K562 (cell line): ENCODE measurements at regions not wholly inside any gene's neighbourhood (a gene's known extent, or its start where the extent isn't known, plus 50 kb on each side); places are given as distances from the start of the nearest gene placed in this dataset.

Experiments
- MCM5 ChIP-seq: fragments of 450-650 bp; IDR thresholded peaks from 2 replicates; pipeline ENCODE4 v1.6.1; 2016; ENCODE audit warnings: low read depth
- ZNF239 ChIP-seq: fragments of 250-450 bp; sonication (Bioruptor Pico); IDR thresholded peaks from 2 replicates; pipeline ENCODE4 v1.4.0; 2020; ENCODE audit warnings: mild to moderate bottlenecking
- TF ChIP-seq, protein P1 (sequence below): sonication (generic); formaldehyde crosslinking; IDR thresholded peaks from 2 replicates; pipeline ENCODE4 v1.8.0; 2022; ENCODE audit warnings: mild to moderate bottlenecking, missing genetic modification reagents
- TF ChIP-seq, protein P2 (sequence below): IDR thresholded peaks from 2 replicates; pipeline ENCODE4 v1.6.1; 2011; ENCODE audit warnings: borderline replicate concordance, low read depth, mild to moderate bottlenecking, moderate library complexity, low read length; ENCODE audit not compliant: insufficient read depth, poor library complexity, severe bottlenecking
- TF ChIP-seq, protein P3 (sequence below): fragments of 450-650 bp; IDR thresholded peaks from 2 replicates; pipeline ENCODE4 v1.7.0; 2016; ENCODE audit warnings: borderline replicate concordance
- TF ChIP-seq, protein P4 (sequence below): sonication (generic); formaldehyde crosslinking; IDR thresholded peaks from 2 replicates; pipeline ENCODE4 v1.9.0; 2022; ENCODE audit warnings: mild to moderate bottlenecking, missing genetic modification reagents

DNA sequence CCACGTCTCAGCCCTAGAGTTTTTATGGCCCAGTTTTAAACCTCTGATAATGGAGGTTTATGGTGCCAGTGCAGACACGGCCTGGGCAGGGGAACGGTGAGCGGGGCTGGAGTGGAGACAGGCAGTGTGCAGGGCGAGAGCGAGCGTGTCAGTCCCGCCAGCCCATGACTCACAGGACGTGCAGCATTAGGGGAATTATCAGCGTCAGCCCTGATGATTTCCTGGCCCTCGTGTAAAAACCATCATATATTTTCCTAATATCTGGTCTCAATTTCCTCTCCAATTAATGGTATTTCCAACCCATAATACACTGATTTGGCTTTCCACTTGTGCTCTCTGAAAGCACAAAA lies 104.6 kb upstream of the VSTM2B start (continued):
- TF ChIP-seq, protein P1, sequence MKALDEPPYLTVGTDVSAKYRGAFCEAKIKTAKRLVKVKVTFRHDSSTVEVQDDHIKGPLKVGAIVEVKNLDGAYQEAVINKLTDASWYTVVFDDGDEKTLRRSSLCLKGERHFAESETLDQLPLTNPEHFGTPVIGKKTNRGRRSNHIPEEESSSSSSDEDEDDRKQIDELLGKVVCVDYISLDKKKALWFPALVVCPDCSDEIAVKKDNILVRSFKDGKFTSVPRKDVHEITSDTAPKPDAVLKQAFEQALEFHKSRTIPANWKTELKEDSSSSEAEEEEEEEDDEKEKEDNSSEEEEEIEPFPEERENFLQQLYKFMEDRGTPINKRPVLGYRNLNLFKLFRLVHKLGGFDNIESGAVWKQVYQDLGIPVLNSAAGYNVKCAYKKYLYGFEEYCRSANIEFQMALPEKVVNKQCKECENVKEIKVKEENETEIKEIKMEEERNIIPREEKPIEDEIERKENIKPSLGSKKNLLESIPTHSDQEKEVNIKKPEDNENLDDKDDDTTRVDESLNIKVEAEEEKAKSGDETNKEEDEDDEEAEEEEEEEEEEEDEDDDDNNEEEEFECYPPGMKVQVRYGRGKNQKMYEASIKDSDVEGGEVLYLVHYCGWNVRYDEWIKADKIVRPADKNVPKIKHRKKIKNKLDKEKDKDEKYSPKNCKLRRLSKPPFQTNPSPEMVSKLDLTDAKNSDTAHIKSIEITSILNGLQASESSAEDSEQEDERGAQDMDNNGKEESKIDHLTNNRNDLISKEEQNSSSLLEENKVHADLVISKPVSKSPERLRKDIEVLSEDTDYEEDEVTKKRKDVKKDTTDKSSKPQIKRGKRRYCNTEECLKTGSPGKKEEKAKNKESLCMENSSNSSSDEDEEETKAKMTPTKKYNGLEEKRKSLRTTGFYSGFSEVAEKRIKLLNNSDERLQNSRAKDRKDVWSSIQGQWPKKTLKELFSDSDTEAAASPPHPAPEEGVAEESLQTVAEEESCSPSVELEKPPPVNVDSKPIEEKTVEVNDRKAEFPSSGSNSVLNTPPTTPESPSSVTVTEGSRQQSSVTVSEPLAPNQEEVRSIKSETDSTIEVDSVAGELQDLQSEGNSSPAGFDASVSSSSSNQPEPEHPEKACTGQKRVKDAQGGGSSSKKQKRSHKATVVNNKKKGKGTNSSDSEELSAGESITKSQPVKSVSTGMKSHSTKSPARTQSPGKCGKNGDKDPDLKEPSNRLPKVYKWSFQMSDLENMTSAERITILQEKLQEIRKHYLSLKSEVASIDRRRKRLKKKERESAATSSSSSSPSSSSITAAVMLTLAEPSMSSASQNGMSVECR (CRISPR knock-in tag): no peak
- TF ChIP-seq MCM5 (no peak), ZNF239 (CRISPR knock-in tag) (no peak)
- TF ChIP-seq, protein P2, sequence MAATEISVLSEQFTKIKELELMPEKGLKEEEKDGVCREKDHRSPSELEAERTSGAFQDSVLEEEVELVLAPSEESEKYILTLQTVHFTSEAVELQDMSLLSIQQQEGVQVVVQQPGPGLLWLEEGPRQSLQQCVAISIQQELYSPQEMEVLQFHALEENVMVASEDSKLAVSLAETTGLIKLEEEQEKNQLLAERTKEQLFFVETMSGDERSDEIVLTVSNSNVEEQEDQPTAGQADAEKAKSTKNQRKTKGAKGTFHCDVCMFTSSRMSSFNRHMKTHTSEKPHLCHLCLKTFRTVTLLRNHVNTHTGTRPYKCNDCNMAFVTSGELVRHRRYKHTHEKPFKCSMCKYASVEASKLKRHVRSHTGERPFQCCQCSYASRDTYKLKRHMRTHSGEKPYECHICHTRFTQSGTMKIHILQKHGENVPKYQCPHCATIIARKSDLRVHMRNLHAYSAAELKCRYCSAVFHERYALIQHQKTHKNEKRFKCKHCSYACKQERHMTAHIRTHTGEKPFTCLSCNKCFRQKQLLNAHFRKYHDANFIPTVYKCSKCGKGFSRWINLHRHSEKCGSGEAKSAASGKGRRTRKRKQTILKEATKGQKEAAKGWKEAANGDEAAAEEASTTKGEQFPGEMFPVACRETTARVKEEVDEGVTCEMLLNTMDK: no peak
- TF ChIP-seq, protein P3, sequence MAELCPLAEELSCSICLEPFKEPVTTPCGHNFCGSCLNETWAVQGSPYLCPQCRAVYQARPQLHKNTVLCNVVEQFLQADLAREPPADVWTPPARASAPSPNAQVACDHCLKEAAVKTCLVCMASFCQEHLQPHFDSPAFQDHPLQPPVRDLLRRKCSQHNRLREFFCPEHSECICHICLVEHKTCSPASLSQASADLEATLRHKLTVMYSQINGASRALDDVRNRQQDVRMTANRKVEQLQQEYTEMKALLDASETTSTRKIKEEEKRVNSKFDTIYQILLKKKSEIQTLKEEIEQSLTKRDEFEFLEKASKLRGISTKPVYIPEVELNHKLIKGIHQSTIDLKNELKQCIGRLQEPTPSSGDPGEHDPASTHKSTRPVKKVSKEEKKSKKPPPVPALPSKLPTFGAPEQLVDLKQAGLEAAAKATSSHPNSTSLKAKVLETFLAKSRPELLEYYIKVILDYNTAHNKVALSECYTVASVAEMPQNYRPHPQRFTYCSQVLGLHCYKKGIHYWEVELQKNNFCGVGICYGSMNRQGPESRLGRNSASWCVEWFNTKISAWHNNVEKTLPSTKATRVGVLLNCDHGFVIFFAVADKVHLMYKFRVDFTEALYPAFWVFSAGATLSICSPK: no peak
- TF ChIP-seq, protein P4, sequence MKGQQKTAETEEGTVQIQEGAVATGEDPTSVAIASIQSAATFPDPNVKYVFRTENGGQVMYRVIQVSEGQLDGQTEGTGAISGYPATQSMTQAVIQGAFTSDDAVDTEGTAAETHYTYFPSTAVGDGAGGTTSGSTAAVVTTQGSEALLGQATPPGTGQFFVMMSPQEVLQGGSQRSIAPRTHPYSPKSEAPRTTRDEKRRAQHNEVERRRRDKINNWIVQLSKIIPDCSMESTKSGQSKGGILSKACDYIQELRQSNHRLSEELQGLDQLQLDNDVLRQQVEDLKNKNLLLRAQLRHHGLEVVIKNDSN (CRISPR knock-in tag): no peak
